GM12874 (cell line): ENCODE measurements at regions not wholly inside any gene's neighbourhood (a gene's known extent, or its start where the extent isn't known, plus 50 kb on each side); places are given as distances from the start of the nearest gene placed in this dataset.

Experiments used
- CTCF ChIP-seq: IDR thresholded peaks from 2 replicates; pipeline ENCODE4 v1.5.1; 2011; ENCODE audit warnings: low read depth, mild to moderate bottlenecking, control low read depth, low read length, moderate library complexity; ENCODE audit not compliant: insufficient read depth

- no peak for TF ChIP-seq CTCF
These were observed 261.1 kb upstream of the RGS17 start for GRCh38 chr6:153392156-153392555.

DNA sequence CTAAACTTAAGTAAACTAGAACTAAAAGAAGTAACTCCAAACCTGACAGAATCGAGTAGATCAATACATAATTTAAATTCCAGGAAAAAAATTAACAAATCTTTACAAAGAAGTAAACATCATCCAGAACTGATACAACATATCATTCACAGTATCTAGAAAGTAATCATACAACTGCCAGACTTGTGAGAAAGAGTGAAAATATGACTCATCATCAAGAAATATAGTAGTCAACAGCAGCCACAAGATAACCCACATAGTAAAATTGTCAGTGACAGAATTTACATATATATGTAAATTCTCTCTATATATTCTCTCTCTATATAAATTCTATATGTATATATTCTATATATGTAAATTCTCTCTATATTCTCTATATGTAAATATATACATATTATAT lies 242.8 kb upstream of the RGS17 start:
- TF ChIP-seq CTCF = no peak

DNA sequence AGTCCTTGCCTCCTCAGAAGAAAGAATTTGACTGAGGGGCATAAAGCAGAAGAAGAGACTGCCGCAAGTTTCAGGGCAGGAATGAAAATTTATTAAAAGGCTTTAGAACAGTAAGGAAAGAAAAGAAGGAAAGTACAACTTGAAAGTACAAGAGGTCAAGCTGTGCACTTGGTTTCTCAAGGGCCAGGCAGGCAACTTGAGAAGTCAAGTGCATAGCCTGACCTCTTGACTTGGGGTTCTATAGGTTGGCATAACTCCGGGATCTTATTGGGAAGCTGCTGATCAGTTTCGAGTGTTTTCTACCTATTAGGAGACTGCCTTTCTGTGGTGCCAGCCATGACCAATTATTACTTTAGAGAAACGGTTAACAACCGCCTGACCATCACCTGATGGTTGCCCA lies 237.0 kb upstream of the RGS17 start:
- TF ChIP-seq CTCF = no peak

DNA sequence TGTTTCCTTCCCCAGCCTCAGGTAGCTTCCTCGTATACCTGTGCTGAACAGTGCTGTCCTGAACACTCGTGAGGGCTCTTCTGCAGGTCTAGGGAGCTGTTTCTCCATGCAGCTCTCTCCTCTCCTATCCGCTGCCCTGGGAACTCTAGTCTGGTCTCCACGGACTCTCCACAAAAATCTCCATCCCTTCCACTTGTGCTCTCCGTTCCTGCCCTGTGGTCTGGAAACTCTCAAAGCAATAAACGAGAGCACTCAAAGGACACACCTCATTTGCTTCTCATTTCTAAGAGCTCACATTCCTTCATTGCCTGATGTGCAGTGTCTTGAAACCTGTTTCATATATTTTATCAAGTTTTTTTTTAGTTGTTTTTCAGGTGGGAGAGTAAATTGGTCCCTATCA lies 235.9 kb upstream of the RGS17 start:
- TF ChIP-seq CTCF = no peak

DNA sequence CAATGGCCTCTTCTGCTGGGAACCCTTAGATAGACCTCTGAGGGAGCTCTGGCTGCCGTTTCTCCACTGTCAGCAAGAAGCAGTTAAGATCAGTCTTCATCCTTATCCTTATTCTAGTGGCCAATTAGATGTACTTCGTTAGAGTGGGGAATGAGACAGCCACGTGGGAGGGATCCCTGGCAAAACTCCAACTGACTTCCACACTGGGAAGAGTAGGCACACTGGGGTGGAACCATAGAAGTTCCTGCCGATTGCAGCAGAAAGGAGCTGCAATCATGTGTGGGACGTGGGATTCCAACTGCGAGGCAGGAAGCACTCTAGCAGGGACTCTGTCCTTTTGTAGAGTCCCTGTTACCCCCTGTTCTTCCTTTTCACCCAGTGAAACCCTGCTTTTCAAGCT lies 226.3 kb upstream of the RGS17 start:
- no peak for TF ChIP-seq CTCF

- no peak for TF ChIP-seq CTCF
These were observed 209.5 kb upstream of the RGS17 start for GRCh38 chr6:153340568-153340967.

- TF ChIP-seq CTCF = no peak
These were observed 203.0 kb upstream of the RGS17 start for GRCh38 chr6:153334121-153334520.

DNA sequence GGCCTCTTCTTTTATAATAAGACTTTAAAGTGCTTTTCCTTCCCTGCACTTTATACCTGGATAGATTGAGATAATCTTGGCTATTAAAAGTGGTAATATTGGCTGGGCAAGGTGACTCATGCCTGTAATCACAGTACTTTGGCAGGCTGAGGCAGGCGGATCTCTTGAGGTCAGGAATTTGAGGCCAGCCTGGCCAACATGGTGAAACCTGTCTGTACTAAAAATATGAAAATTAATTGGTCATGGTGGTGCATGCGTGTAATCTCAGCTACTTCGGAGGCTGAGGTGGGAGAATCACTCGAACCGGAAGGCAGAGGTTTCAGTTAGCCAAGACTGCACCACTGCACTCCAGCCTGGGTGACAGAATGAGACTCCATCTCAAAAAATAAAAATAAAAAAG lies 197.1 kb upstream of the RGS17 start:
- no peak for TF ChIP-seq CTCF
